ENCODE measurements at regions not wholly inside any gene's neighbourhood (a gene's known extent, or its start where the extent isn't known, plus 50 kb on each side); places are given as distances from the start of the nearest gene placed in this dataset.

DNA sequence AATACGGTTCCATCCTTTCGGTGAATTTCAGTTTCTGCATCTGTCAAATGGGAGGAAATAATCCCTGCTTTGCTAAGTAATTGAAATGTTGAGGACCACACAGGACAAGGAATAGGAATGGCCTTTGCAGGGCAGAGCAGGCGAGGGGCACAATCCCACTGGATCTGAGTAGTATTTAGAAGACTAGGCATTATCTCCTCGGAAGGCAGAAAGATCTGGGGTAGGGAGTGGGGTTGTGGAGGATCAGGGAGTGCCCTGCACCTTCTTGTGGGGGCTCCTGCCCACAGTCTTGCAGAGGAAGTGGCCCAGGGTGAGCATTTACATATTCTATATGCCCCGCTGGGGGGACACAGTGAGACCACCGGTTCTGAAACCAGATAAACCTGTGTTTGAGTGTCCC is 87.1 kb upstream of the SIRPA start:
- Histone ChIP-seq H3K9me3 (no peaks in the 10 kb centered on the region), H3K4me1 (no peaks in the 10 kb centered on the region), H3K27me3 (peaks cover 14% of the 10 kb centered on the region), H3K36me3 (no peaks in the 10 kb centered on the region), H3K4me3 (ENCODE audit: low read depth, low read length) (no peak overlapping the region)
- DNase-seq = no peak
- TF ChIP-seq, protein P1, sequence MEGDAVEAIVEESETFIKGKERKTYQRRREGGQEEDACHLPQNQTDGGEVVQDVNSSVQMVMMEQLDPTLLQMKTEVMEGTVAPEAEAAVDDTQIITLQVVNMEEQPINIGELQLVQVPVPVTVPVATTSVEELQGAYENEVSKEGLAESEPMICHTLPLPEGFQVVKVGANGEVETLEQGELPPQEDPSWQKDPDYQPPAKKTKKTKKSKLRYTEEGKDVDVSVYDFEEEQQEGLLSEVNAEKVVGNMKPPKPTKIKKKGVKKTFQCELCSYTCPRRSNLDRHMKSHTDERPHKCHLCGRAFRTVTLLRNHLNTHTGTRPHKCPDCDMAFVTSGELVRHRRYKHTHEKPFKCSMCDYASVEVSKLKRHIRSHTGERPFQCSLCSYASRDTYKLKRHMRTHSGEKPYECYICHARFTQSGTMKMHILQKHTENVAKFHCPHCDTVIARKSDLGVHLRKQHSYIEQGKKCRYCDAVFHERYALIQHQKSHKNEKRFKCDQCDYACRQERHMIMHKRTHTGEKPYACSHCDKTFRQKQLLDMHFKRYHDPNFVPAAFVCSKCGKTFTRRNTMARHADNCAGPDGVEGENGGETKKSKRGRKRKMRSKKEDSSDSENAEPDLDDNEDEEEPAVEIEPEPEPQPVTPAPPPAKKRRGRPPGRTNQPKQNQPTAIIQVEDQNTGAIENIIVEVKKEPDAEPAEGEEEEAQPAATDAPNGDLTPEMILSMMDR (IDR thresholded peaks at IDR 0.05; ENCODE audit: low read depth, low read length) = no peak

- DNase-seq = no peak
- TF ChIP-seq, protein P1 (IDR thresholded peaks at IDR 0.05; ENCODE audit: low read depth, low read length) = no peak
These were observed 87.8 kb upstream of the SIRPA start for GRCh38 chr20:1807394-1807793.

DNA sequence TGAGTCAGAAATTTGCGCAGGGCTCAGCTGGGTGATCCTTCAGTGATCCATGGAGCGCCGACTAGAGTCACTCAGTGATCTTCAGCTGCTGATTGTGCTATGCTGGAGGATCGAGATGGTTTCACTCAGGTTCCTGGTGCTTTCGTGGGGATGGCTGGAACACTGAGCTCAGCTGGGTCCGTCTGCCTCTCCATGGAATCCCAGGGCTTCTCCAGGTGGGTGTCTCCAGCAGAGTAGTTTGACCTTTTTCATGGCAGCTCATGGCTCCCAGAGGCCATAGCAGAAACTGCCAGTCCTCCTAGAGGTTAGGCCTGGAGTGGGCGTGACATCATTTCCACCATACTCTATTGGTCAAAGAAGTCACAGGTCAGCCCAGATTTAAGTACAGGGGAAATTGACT is 88.8 kb upstream of the SIRPA start:
- H3K27me3 ChIP-seq = peaks cover 30% of the 10 kb centered on the region
- DNase-seq = no peak
- no peaks in the 10 kb centered on the region for H3K9me3 ChIP-seq
- no peaks in the 10 kb centered on the region for H3K4me1 ChIP-seq
- TF ChIP-seq, protein P1 (IDR thresholded peaks at IDR 0.05; ENCODE audit: low read depth, low read length) = no peak
- H3K4me3 ChIP-seq (ENCODE audit: low read depth, low read length) = no peak overlapping the region
- no peaks in the 10 kb centered on the region for H3K36me3 ChIP-seq

More at GRCh38 chr20:1807394-1807793, 87.8 kb upstream of the SIRPA start:
- Histone ChIP-seq H3K4me3 (ENCODE audit: low read depth, low read length) (no peak overlapping the region), H3K9me3 (no peaks in the 10 kb centered on the region), H3K36me3 (no peaks in the 10 kb centered on the region), H3K27me3 (peaks cover 21% of the 10 kb centered on the region), H3K4me1 (no peaks in the 10 kb centered on the region)

- Histone ChIP-seq H3K9me3 (no peaks in the 10 kb centered on the region), H3K4me3 (ENCODE audit: low read depth, low read length) (no peak overlapping the region), H3K36me3 (no peaks in the 10 kb centered on the region), H3K27me3 (peaks cover 33% of the 10 kb centered on the region), H3K4me1 (no peaks in the 10 kb centered on the region)
- no peak for DNase-seq
- TF ChIP-seq, protein P1 (IDR thresholded peaks at IDR 0.05; ENCODE audit: low read depth, low read length) = no peak
These were observed 89.4 kb upstream of the SIRPA start for GRCh38 chr20:1805816-1806215.

- Histone ChIP-seq H3K27me3 (peaks cover 33% of the 10 kb centered on the region), H3K4me1 (no peaks in the 10 kb centered on the region), H3K36me3 (no peaks in the 10 kb centered on the region), H3K9me3 (no peaks in the 10 kb centered on the region), H3K4me3 (ENCODE audit: low read depth, low read length) (no peak overlapping the region)
- TF ChIP-seq, protein P1 (IDR thresholded peaks at IDR 0.05; ENCODE audit: low read depth, low read length) = no peak
- DNase-seq = no peak
These were observed 90.0 kb upstream of the SIRPA start for GRCh38 chr20:1805161-1805581.

DNA sequence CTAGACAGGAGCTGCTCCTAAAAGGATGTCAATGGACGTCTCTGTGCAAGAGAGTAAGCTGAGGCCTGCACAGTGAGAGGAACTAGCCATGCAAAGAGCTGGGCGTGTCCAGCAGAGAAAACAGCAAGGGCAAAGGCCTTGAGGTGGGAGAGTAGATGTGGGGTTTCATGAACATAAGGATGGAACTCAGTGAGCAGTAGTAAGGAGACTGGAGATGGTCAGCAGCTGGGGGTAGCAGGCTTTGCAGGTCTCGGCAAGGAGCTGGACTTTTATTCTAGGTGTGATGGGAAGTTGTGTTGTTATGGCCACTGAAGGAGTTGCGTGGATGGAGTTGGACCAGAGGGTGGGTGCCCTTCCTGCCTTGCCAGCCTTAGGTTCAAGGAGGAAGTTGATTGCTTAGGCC is 90.7 kb upstream of the SIRPA start:
- H3K27me3 ChIP-seq = peaks cover 33% of the 10 kb centered on the region
- no peaks in the 10 kb centered on the region for H3K9me3 ChIP-seq
- no peaks in the 10 kb centered on the region for H3K36me3 ChIP-seq
- no peak overlapping the region for H3K4me3 ChIP-seq (ENCODE audit: low read depth, low read length)
- no peak for DNase-seq
- TF ChIP-seq, protein P1 (IDR thresholded peaks at IDR 0.05; ENCODE audit: low read depth, low read length) = no peak
- H3K4me1 ChIP-seq = no peaks in the 10 kb centered on the region

Measured in BE2C (cell line).